ENCODE measurements at regions not wholly inside any gene's neighbourhood (a gene's known extent, or its start where the extent isn't known, plus 50 kb on each side); places are given as distances from the start of the nearest gene placed in this dataset.

GRCh38 chr6:14711704-14712379 is 534.0 kb upstream of the JARID2 start:
- DNase-seq (ENCODE audit: insufficient read length, low spot score, missing footprints) = no peak
- H3K4me3 ChIP-seq (ENCODE audit: insufficient read depth, low read length) = no peak overlapping the region
- H3K36me3 ChIP-seq (ENCODE audit: insufficient read depth, low read length) = no peaks in the 10 kb centered on the region
- H3K4me1 ChIP-seq (ENCODE audit: insufficient read depth, low read length) = peaks cover 34% of the 10 kb centered on the region
- H3K27me3 ChIP-seq (ENCODE audit: insufficient read depth, low read length) = no peaks in the 10 kb centered on the region
- no peak overlapping the region for H3K4me2 ChIP-seq (ENCODE audit: insufficient read depth, low read length)
- H3K27ac ChIP-seq (ENCODE audit: low read depth, low read length) = peak overlapping the region; percentile 91
- no peak for TF ChIP-seq CTCF (IDR thresholded peaks at IDR 0.05; ENCODE audit: extremely low read depth, low read depth, low read length)
- H2AFZ ChIP-seq (ENCODE audit: low read length) = no peak overlapping the region
- no peaks in the 10 kb centered on the region for H4K20me1 ChIP-seq (ENCODE audit: insufficient read depth, low read length)
- no peaks in the 10 kb centered on the region for H3K9me3 ChIP-seq (ENCODE audit: low read depth, low read length)
- H3K79me2 ChIP-seq (ENCODE audit: insufficient read depth, low read length) = no peaks in the 10 kb centered on the region

GRCh38 chr6:14713008-14713960 is 532.6 kb upstream of the JARID2 start:
- Histone ChIP-seq H4K20me1 (ENCODE audit: insufficient read depth, low read length) (no peaks in the 10 kb centered on the region), H3K36me3 (ENCODE audit: insufficient read depth, low read length) (no peaks in the 10 kb centered on the region), H3K4me1 (ENCODE audit: insufficient read depth, low read length) (peaks cover 26% of the 10 kb centered on the region), H3K4me3 (ENCODE audit: insufficient read depth, low read length) (no peak overlapping the region), H3K79me2 (ENCODE audit: insufficient read depth, low read length) (no peaks in the 10 kb centered on the region), H3K27me3 (ENCODE audit: insufficient read depth, low read length) (no peaks in the 10 kb centered on the region), H3K27ac (ENCODE audit: low read depth, low read length) (peak overlapping the region; percentile 91), H2AFZ (ENCODE audit: low read length) (peak overlapping the region; percentile 3), H3K4me2 (ENCODE audit: insufficient read depth, low read length) (peak overlapping the region; percentile 12), H3K9me3 (ENCODE audit: low read depth, low read length) (no peaks in the 10 kb centered on the region)
- no peak for TF ChIP-seq CTCF (IDR thresholded peaks at IDR 0.05; ENCODE audit: extremely low read depth, low read depth, low read length)
- DNase-seq (ENCODE audit: insufficient read length, low spot score, missing footprints) = peak; percentile 83

- TF ChIP-seq CTCF (IDR thresholded peaks at IDR 0.05; ENCODE audit: extremely low read depth, low read depth, low read length) = no peak
- DNase-seq (ENCODE audit: insufficient read length, low spot score, missing footprints) = no peak
- no peak overlapping the region for H3K4me2 ChIP-seq (ENCODE audit: insufficient read depth, low read length)
- H3K4me1 ChIP-seq (ENCODE audit: insufficient read depth, low read length) = peaks cover 26% of the 10 kb centered on the region
- peak overlapping the region; percentile 91 for H3K27ac ChIP-seq (ENCODE audit: low read depth, low read length)
- no peaks in the 10 kb centered on the region for H4K20me1 ChIP-seq (ENCODE audit: insufficient read depth, low read length)
- no peak overlapping the region for H2AFZ ChIP-seq (ENCODE audit: low read length)
- H3K9me3 ChIP-seq (ENCODE audit: low read depth, low read length) = no peaks in the 10 kb centered on the region
- no peaks in the 10 kb centered on the region for H3K36me3 ChIP-seq (ENCODE audit: insufficient read depth, low read length)
- H3K79me2 ChIP-seq (ENCODE audit: insufficient read depth, low read length) = no peaks in the 10 kb centered on the region
- H3K27me3 ChIP-seq (ENCODE audit: insufficient read depth, low read length) = no peaks in the 10 kb centered on the region
- no peak overlapping the region for H3K4me3 ChIP-seq (ENCODE audit: insufficient read depth, low read length)
Measured at GRCh38 chr6:14713966-14714631, 531.8 kb upstream of the JARID2 start.
